Cardiac septum (tissue), 1 donor: ENCODE measurements at regions not wholly inside any gene's neighbourhood (a gene's known extent, or its start where the extent isn't known, plus 50 kb on each side); places are given as distances from the start of the nearest gene placed in this dataset.
"Not testable (repeated sequence)": the region's sequence is repeated elsewhere in the genome, so short reads cannot be mapped to it uniquely, and the experiment has no call there.

ENCODE experiments used
- DNase-seq: peaks from one replicate; pipeline ENCODE4 v3.0.0-alpha.2; 2020; ENCODE audit warnings: low spot score
- intact Hi-C: fragments of 100-400 bp; cut with DNase I; formaldehyde crosslinking; loops from one replicate; pipeline ENCODE4 v1.14.0; 2022
- donor health status: DM: no; HTN: no; CAD: no.

- DNase-seq: no peak
- intact Hi-C loops: no loop called here
Measured at GRCh38 chr1:73356485-73356884, 841.5 kb downstream of the LRRIQ3 start.

- intact Hi-C loops: no loop called here
- DNase-seq: no peak
Measured at GRCh38 chr1:73343947-73344346, 854.0 kb downstream of the LRRIQ3 start.

DNA sequence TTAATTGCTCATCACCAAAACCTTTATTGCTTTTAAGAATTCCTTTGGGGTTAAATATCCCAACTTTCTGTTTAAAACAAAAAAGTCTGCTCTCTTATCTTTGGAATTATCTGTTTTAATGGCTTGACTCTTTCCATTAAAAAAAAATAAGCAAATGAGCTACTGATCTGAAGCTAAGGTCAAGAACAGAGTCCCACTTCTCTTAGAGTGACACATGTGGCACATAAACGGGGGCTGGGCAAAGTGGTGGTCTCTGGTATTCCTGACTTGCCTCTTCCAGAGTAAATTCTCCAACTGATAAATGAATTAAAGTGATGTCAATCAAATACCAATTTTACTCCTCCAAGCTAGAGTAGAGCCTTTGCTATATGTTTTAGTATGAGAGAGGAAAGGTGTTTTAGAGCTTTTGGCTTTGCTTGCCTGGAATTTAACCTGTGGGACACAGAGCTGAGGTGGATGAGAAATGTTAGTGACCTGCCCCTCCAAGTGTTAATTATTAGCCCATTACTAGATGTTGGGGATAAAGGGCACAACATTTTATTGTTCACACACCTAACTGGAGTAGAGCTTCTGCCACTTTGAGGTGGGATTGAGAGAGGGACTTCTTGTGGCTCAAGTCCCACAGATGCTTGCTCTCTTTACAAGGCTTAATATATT, 864.0 kb downstream of the LRRIQ3 start:
- DNase-seq: no peak
- intact Hi-C loops: no loop called here

DNA sequence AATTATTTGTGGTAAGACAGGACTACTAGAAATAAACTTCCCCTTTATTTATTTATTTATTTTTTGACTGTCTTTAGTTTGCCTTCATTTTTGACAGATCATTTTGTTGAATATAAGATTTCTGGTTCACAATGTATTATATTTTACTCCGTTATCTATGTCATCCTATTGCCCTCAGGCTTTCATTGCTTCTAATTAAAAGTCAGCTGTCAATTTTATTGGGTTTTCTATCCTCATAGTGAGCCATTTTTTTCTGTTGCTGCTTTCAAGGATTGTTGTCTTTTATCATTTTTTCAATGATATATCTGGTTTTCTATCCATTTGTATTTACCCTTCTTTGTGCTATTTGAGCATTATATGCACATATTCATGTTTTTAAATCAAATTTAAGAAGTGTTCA, 866.2 kb downstream of the LRRIQ3 start:
- intact Hi-C loops: no loop called here
- DNase-seq: no peak

GRCh38 chr1:73327998-73328397, 870.0 kb downstream of the LRRIQ3 start:
- no peak for DNase-seq
- intact Hi-C loops: no loop called here

- DNase-seq: no peak
- intact Hi-C loops: no loop called here
Measured at GRCh38 chr1:73327180-73327793, 870.7 kb downstream of the LRRIQ3 start.

- DNase-seq: no peak
- intact Hi-C loops: no loop called here
Measured at GRCh38 chr1:73326663-73327062, 871.3 kb downstream of the LRRIQ3 start.

DNA sequence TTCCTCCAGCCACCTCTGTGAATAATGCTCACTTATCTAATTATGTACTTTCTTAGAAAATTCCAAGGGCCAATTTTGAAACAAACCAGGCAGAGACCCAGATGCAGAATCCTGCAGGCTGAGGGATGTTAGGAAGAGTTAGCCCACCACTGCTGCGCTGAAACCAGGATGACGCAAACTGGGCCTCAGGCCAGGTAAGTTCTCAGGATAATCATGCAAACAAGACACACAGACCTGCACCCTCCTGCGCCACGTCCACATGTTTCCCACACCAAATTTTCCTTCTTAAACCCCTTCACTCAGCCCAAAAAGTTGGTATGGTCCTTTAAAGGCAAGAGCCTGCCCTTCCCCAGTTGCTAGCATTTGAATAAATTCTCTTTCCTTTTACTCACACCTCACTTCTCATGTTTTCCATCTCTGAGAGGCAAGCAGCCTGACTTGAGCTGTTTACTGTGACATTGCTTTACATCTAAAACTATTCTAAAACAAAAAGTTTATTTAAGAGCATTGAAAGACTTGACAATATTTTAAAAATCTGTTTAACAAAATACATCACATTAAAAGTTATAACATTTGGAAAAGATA, 887.1 kb downstream of the LRRIQ3 start:
- intact Hi-C loops: no loop called here
- no peak for DNase-seq

DNA sequence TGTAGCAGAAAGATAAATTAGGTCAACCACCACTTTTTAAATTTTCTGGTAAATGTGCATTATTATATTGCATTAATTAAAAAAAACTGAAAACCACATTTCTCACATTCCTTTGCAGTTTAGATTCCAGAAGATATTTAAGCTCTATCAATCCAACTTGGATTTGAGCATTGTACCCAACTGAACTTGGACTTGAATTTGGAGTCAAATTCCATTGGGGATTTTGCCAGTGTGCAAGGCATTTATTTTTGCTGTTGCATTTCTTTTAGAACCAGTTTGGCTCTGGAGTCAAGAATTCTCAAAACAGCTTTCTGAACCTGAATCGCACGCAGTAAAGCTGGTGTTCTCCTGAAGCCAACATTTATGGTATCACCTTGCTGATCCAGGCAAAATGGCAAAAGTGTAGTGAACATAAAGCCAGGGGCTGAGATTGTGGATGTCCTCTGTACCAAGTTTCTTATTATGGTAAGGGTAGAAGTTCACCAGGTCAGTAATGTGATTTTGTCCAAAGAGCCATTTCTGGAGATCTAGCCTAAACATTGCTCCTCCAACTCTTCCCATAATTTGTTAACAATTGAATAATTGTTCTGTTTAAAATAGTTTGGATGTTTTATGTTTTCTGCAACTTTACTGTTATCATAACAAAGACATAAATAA, 890.9 kb downstream of the LRRIQ3 start:
- DNase-seq: no peak
- intact Hi-C loops: no loop called here

- intact Hi-C loops: no loop called here
- DNase-seq: no peak
Measured at GRCh38 chr1:73273886-73274285, 924.1 kb downstream of the LRRIQ3 start.

- intact Hi-C loops, DNase-seq: not testable (repeated sequence)
Measured at GRCh38 chr1:73245196-73245595, 952.8 kb downstream of the LRRIQ3 start.

DNA sequence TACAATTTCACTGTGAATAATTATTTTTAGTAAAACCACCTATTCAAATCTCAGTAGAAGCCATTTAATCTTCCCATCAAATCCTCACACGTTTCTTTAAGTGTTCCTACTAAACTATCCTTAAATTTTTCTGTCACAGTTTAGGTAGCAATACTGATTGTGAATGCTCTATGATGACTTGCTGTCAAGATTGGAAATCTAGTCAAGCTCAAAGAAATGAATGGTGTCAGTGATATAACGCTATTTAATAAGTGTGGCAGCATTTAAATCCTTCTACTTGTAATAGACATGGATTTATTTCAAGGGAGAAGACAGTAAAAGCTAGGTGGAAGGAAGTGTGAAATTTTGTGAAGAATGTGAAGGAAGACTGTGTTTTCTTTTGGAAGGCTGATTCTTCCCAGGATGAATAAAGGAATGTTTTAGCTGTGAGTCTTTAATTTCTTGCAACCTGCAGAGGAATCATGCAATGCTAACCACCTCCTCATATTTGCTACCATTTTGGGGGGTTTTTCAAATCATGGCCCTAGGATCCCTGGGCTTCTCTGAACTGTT, 936.7 kb upstream of the NEGR1 start:
- intact Hi-C loops: no loop called here
- no peak for DNase-seq

GRCh38 chr1:73205294-73205973, 923.1 kb upstream of the NEGR1 start:
- DNase-seq: no peak
- intact Hi-C loops: no loop called here

- no peak for DNase-seq
- intact Hi-C loops: no loop called here
Measured at GRCh38 chr1:73197972-73198371, 915.6 kb upstream of the NEGR1 start.

DNA sequence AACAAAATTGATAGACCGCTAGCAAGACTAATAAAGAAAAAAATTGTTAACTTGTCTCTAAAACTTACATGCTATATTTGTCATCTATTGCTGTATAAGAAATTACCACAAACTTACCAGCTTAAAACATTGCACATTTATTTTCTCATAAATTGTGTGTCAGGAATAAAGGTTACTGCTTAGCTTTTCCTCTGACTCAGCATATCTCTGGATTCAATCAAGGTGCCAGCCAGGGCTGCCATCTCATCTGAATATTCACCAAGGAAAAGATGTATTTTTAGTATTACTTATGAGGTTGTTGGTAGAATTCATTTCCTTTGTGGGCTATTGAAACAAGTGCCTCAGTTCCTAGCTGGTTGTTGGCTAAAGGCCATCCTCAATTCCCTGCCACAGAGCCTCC, 912.6 kb upstream of the NEGR1 start:
- intact Hi-C loops: no loop called here
- DNase-seq: no peak

DNA sequence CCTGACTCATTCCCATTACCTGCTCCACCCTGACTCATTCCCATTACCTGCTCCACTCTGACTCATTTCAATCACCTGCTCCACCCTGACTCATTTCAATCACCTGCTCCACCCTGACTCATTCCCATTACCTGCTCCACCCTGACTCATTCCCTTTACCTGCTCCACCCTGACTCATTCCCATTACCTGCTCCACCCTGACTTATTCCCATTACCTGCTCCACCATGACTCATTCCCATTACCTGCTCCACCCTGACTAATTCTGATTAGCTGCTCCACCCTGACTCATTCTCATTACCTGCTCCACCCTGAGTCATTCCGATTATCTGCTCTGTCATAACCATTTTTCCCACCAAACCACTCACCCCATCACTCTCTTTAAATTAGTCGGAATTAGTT, 901.2 kb upstream of the NEGR1 start:
- intact Hi-C loops, DNase-seq: not testable (repeated sequence)

- DNase-seq: no peak
Measured at GRCh38 chr1:73181190-73181540, 898.8 kb upstream of the NEGR1 start.

DNA sequence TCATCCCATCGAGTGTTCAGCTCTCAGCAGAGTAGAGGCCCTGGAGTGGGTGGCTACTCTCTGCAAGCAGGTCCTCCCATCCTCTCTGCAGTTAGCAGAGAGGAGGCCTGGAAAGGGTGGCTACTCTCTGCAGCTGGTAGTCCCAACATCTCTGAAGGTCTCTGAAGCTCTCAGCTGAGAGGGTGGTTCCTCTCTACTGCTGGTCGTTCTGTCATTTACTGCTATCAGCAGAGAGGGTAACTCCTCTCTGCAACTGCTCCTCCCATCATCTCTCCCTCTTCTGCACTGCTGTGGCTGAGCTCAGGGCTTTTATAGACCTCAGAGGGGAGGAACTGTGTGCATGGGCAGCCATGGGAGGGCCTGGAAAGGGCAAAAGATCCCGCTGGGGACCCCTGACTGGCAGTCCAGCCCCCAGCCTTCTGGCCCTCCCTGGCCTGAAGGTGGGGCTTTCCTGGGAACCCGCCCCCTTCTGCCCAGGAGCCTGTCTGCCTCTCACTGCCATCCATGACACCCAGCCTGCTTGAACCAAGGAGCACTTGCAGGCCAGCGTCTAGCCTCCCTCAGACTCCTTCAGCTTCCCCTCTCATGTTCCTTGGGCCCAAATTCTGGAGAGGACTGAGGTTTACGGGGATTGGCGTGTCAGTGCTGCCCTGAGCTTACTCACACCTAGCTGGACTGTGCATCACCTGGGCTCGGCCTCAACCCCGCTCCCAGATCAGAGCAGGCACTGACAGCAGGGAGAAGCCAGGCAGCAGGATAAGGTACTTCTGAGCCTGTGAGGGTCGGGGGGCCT, 898.3 kb upstream of the NEGR1 start:
- no peak for DNase-seq
- intact Hi-C loops: no loop called here

More at GRCh38 chr1:73181190-73181540, 898.8 kb upstream of the NEGR1 start:
- intact Hi-C loops: no loop called here

- intact Hi-C loops: no loop called here
- DNase-seq: no peak
Measured at GRCh38 chr1:73176902-73177301, 894.6 kb upstream of the NEGR1 start.
